Putamen (tissue), 1 donor: ENCODE measurements at regions not wholly inside any gene's neighbourhood (a gene's known extent, or its start where the extent isn't known, plus 50 kb on each side); places are given as distances from the start of the nearest gene placed in this dataset.

Source experiments
- DNase-seq: peaks from one replicate; pipeline ENCODE4 v3.0.0-alpha.2; 2016; ENCODE audit warnings: low spot score

DNA sequence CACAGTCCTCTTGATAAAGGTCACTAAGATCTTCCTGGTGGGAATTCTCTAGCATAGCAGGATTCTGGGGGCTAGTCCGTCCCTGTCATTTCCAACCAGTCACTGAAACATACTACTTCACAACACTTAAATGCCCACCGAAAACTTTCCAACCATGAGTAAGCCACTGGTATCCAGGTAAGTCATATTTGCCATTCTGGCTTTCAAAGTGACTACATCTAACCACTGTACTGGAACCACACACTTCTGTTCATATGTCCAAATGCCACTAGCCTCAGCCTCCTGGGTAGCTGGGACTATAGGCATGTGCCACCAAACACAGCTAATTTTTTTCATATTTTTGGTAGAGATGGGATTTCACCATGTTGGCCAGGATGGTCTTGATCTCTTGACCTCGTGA lies 64.3 kb upstream of the VANGL1 start:
- no peak for DNase-seq

DNA sequence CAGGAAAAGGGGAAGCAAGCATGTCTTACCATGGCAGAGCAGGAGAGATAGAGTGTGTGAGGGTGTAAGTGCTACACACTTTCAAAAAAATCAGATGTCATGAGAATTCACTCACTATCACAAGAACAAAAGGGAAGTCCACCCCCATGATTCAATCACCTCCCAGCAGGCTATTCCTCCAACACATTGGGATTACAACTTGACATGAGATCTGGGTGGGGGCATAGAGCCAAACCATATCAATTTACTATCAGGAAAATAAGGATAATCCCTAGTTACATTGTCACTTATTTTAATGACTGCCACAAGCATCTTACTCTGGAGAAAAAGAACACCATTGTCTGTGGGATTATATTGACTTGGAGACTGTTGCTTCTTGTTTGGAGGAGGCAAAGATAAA lies 66.1 kb upstream of the VANGL1 start:
- DNase-seq: no peak

DNA sequence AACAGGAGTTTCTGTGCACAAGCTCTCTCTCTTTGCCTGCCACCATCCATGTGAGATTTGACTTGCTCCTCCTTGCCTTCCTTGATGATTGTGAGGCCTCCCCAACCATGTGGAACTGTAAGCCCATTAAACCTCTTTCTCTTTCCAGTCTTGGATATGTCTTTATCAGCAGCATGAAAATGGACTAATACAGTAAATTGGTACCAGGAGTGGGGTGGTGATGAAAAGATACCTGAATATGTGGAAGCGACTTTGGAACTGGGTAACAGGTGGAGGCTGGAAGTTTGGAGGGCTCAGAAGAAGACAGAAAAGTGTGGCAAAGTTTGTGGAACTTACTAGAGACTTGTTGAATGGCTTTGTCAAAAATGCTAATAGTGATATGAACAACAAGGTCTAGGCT lies 69.1 kb upstream of the VANGL1 start:
- DNase-seq: no peak

DNA sequence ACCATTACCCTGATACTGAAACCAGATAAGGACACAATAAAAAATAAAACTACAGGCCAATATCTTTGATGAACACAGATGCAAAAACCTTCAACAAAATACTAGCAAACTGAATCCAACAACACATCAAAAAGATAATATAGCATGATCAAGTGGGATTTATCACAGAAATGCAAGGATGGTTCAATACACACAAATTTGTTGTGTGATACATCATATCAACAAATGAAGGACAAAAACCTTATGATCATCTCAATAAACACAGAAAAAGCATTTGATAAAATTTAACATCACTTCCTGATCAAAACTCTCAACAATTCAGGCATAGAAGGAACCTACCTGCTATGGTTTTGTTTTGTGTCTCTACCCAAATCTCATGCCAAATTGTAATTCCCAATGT lies 74.3 kb upstream of the VANGL1 start:
- DNase-seq: no peak

DNA sequence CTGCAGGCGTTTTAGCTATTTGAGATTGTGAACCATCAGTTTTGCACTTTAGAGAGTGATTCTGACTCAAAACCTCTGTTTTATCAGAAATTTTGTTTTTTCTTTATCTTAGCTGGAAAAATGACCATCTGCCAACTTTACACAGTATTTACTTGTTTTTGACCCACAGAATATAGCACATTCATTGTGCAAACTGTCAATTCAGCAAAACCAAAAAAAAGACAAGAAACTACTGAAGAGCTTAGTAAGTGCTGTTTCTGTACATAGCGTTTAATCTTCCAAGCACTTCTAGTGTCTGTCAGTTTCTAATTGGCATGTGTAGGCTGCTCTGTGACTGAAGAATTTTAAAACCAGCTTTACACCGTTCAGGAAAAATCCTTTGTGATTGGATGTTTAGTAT lies 76.0 kb upstream of the VANGL1 start:
- peak; percentile 7 for DNase-seq

DNA sequence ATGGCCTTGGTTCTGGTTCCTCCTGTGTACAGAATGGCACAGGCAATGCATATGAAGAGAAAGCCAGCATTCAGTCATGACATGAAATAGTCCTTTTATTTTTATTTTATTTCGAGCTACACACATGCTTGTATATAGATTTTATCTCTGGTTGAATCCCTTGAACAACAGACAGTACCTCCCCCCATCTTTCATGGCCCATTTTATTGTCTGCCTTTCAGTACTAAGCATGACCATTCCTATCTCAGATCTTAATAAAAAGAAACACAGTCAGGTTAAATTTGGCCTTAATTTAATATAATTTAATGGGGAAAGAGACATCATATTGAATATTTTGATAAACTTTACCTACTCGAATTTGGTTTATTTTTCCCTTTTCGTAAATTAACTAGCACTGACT lies 76.4 kb upstream of the VANGL1 start:
- no peak for DNase-seq

DNA sequence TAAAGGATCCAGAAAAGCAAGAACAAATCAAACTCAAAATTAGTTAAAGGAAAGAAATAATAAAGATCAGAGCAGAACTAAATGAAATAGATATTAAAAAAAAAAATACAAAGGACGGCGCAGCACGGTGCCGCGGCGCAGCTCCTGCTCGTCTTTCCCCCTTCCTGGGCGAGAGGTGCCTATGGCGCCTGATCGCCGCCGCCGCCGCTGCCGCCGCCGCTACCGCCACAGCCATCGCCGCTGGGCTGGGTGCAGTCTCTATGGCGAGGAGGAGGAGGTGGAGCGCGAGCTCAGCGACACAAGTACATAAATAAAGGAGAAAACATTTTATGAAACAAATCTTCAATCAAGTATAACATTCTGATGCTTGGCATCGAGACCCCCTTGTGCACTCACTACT lies 77.6 kb upstream of the VANGL1 start:
- no peak for DNase-seq

DNA sequence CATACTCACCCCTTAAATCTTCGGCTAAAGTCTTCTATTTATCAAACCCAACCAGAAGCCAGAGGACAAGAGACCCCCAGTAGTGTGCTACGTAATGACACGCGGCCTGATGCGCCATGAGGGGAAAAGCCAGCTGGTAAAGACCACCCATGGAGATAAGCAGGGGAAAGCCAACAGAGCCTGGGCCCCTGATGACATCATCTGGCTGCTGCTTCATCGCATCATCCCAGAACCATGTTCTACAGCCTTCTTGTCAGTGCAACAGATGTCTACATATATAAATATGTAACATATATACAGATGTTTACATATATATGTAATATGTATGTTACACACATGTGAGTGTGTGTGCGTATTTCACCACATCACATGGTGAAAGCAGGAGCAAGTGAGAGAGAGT lies 81.7 kb upstream of the VANGL1 start:
- DNase-seq: no peak

DNA sequence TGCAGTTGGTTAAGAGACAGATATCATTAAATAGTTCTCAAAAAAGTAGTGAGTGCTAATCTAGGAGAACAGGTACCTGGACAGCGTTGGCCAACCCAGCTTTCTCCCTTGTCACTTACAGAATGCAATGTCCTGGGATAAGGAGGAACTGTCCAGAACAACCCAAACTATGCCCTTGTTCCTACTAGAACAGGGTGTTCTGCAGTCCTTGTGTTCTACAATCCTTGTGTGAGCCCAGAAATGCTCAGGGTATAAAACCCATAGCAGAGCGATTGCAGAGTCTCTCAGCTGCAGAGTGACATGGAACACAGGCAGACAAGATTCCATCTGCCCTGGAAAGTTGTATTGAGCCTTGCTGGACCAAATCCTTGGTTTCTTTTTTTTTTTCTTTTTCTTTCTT lies 83.5 kb upstream of the VANGL1 start:
- no peak for DNase-seq

DNA sequence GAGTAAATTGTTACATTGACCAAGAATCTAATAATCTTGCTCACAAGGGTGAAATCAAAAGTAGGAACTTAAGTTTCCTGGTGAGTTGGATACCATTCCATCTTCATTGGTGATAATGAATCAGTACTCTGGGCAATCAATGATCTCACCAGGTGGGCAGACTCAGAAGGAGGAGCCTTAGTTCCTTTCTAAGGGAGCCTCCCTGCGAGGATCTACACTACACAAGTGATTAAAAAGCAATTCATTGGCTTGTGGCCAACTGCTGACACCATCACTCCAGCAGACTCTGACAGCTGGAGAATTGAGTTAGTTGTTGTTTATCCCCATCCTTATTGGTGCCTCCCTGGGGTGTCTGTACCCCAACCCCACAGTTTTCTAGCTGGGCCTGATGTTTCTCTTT lies 84.1 kb upstream of the VANGL1 start:
- DNase-seq: no peak

DNA sequence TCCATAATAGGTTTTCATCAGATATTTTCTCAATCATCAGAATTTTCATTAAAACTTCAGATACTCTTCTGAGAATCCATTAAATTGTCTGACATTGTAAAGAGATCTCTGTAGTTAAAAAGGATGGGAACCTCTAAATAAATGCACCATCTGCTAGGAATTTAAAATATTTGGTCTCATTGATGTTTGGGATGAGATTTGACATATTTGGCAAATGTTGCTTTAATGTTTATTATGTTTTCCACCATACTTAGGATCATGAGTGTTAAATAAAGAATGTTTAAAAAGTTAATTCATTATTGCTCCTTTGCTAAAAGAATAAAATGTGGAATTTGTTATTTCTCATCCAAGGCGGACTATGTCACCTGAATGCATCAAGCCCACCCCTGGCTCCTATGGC lies 85.5 kb upstream of the VANGL1 start:
- DNase-seq: no peak

DNA sequence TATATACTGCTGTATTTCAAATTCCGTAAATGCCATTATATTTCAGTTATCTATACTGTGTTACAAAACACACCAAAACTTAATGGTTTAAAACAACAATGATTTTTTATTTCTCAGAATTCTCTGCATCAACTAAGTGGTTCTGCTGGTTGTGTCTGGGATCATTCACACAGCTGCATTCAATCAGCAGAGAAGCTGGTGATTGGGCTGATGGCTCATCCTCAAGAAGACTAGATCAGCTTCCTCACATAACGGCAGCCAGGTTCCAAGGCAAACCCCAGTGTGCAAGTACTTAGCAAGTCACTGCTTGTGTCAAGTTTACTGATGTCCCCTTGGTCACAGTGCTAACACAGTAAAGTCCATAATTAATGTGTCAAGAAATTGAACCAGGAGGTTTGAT lies 86.3 kb upstream of the VANGL1 start:
- no peak for DNase-seq

DNA sequence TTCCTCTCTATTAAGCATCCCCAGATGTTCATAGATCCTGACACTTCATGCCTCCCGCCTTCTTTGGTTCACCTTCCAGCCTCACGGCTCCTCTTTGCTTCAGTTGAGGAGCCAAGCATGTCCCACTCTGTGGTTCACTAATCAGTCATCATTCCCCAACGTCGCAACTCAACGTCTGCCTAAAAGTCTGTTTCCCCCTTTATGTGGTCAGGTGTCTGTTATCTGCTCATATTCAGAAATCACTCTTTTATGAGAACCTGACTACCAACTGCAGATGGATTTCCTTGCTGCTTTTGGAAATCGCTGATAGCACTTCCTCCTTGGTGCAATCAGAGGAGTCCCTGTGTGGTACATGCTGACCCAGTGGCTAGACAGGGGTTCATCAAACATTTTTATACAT lies 94.1 kb upstream of the VANGL1 start:
- DNase-seq: no peak

DNA sequence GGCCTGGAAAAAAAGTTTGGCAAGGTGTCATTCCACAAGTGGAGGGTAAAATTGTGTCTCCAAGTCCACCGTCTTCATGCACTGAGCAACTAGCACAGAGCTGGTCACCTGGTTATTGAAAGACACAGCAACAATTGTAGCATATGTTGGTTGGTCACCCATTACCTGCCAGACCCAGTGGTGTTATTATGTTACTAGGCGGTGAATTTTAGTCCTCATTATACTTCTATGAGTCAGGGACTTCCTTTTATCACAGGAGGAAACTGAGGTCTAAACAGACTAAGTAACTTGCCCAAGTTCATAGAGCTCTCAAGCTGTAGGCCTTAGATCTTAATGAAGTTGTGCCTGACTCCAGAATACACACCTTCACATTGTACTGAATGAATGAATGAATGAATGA lies 94.9 kb upstream of the VANGL1 start:
- no peak for DNase-seq

DNA sequence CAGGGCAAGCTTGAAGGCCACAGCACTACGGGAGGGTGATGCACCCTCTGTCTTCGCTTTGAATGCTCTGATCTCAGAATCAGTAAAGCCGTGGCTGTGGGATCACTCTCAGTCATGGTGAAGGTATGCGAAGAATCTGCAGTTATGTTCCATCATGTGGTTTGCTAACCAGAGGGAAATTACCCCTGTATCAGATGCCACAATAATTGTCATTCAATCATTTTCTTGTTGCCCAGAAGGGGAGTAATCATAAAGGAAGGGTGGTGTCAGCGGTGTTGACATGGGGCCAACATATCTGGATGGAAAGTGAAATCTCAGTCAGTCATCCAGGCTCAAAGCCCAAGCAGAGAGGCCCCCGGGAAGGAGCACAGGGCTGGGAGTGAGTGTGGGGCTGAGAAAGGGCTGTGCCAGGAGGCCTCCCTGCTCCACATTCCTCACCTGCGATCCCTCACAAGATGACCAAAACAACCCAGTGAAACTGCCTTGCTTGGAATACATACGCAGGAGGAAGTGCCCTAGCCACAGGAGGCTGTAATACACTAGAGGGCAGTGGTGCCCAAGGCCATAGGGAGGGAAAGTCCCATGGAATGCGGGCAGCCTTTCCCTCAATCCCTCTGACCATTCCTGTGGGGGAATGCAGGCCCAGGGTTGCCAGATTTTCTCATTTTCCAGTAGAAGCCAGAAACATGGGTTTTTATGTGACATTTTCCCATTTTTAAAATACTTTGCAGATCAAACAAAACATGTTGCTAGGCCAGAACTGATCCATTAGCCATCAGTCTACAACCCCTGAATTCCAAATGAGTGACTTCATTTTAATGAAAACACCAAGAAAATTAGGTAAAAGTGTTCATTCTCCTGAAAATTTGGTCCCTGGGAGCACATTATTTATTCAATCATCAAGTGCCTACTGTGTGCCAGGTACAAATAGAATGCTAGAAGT lies 95.7 kb upstream of the VANGL1 start:
- no peak for DNase-seq

DNA sequence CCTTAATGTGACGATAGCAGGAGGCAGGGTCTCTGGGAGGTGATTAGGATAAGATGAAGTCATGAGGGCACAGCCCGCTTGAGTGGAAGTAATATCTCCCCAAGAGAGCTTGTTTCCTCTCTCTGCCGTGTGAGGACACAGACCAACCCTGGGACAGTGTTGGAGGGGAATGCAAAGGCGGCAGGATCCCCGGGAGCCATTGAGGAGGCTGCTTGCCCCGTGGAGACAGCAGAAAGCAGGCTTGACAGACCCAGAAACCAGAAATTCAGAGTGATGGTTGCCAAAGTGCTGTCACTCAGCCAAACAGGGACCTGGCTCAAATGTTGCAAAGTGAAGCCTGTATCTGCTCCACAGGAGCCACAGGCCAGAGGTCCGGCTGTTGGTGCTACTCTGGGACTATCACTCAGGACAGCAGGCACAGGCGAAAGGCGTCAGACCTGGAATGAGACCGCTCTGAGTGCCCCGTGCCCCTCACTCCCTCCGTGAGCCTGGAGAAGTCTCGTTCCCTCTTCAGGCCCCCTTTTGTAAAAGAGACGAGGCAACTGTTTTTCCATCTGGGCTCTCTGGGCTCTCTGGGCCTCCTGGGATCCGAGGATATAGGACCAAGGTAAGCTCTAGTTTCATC lies 96.6 kb upstream of the VANGL1 start:
- no peak for DNase-seq

DNA sequence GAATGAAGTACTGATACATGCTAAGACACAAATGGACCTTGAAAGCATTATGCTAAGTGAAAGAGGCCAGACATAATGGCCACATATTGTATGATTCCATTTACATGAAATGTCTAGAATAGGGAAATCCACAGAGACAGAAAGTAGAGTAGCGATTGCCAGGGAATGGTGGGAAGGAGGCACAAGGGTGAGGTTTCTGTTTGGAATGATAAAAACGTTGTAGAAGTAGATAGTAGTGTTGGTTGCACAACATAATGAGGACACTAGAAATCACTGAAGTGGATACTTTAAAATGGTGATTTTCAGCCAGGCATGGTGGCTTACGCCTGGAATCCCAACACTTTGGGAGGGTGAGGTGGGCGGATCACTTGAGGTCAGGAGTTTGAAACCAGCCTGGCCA lies 97.6 kb upstream of the VANGL1 start:
- DNase-seq: no peak

DNA sequence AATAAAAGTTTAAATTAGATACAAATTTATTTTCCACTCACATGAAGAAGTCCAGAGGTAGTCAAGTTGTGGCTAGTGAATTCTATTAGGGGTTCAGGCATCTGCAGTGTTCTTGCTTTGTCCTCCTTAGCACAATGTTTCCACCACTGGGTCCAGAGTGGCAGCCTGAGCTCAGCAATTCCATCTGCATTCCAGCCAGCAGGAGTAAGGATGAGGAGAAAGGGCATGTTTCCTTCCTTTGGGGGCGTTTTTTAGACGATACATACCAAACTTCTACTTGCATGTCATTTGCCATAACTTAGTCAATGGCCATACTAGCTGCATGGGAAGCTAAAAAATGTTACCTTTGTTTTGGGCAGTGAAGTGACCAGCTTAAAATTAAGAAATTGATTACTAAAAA lies 98.5 kb upstream of the VANGL1 start:
- no peak for DNase-seq

DNA sequence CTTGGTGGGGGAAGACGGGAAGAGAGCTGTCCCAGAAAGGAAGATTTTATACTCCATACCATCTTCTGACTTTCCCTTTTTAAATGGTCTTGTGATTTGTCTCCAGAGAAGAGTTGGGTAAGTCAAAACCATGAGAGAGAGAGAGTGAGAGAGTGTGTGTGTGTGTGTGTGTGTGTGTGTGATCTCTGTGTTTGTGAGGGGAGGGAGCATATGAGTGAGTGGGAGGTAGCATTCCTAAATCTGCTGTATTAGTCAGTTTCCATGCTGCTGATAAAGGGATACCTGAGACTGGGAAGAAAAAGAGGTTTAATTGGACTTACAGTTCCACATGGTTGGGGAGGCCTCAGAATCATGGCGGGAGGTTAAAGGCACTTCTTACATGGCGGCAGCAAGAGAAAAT lies 102.0 kb upstream of the VANGL1 start:
- DNase-seq: no peak

DNA sequence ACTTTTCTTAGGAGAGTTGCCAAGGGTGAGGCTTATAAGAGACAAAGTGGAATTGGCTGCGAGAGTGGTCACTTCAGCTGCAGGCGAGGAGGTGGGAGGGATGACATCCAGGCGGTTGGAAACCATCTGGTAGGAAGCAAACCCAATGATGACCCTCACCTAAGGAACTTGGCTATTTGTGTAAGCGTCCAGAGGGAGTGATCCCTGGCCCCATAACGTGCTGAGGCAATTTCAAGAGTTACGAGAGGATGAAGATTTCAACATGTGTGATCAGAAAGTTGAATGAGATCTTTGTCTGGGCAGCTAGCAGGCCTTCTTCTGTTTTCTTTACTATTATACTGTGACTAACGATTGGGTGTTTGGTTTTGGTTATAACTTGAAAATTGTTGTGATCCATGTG lies 102.7 kb upstream of the VANGL1 start:
- DNase-seq: no peak

DNA sequence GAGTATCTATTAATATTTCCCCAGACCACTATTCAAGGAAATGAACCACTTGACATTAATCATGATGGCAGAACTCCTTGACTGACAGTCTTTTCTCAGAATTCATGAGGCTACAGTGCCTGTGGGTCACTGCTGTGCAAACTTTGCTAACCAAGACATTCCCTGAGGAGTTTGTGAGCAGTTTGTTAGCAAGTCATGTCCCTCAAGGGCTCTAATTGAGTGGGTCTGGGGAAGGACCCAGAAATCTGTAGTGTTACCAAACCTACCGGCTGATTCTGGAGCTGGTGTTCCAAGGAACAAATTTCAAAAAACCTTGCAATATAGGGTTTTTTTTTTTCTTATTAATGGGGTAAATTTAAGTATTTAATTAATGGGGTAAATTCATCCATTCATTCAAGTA lies 103.2 kb upstream of the VANGL1 start:
- DNase-seq: no peak

DNA sequence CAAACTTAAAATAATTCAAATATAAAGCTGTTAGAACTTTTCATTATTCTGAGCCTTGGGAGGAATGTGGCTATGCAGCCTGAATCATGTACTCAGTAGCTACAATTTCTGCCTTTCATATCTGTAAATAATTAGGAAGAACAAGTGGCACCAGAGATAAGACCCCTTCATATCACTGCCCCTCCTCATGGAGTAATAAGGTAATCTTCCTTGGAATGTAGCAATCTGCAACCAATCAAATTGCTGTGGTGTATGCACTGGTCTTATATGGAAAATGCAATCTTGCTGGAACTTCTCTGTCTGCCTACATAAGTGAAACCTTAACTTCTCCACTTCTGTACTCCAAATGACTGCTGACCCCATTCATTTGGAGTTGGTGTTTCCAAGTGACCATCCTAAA lies 104.4 kb upstream of the VANGL1 start:
- DNase-seq: no peak

DNA sequence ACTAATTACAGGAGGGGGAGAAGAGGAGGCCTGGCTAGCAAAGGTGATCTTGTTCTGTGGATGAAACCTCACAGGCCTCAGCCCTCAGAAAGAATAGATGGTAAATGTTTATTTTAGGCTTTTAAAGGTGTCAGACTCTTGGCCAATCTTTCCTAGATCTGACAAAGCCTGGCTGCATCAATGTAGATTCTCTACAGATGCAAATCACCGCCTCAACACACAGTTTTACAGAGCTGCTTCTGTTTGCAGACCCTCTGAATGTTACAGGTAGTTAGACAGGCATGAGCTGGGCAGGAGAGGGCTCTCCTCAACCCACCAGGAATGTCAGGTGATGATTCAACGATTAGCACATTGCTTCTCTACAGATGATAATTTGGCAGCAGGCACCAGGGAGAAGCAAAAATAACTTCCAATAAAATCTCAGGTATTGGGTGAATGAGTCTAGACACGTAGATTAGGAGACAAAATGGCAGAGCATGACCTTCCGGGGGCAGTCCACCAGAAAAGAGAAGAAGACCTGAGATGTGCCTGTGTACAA lies 105.4 kb upstream of the VANGL1 start:
- DNase-seq: no peak

DNA sequence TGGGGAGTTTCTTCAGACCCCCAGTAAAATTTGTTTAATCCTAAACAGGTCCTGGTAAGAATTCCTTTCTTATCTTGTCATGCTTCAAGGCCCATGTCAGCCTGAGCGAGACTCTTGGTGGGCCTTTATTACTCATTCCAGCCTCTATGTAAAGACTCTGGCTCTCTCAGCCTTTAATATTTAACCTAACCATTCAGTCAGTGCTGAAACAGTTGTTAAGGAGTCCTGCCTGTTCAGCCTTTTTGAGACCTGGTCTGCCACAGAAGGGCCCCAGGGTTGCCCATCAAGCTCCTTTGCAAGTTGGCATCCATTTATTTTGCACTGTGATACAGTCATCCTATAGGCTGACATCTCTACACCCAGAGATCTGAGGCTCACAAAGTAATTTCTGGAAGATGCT lies 107.7 kb upstream of the VANGL1 start:
- DNase-seq: no peak
